Psoas muscle (tissue), 7 donors: ENCODE measurements at regions not wholly inside any gene's neighbourhood (a gene's known extent, or its start where the extent isn't known, plus 50 kb on each side); places are given as distances from the start of the nearest gene placed in this dataset.

ENCODE experiments used
- ATAC-seq, 4 donors: fragments of 200-7000 bp; cut with Tn5 transposase; one replicate each; pipeline ENCODE4 v1.9.1; 2020; ENCODE audit warnings: moderate library complexity in 3 of 4, mild to moderate bottlenecking in 2 of 4
- DNase-seq, 2 donors: peaks; one replicate each; pipeline ENCODE4 v3.0.0-alpha.2; 2020
- H3K27ac ChIP-seq: fragments of 200-600 bp; one replicate; pipeline ENCODE4 v1.8.0; 2022
- H3K27me3 ChIP-seq, 3 donors: fragments of 200-600 bp in 1 of 3; one replicate each; pipeline versions ENCODE4 v1.6.1 to v1.8.0; 2013 to 2022; ENCODE audit warnings: low read length in 2 of 3, mild to moderate bottlenecking in 2 of 3, moderate library complexity in 1 of 3; ENCODE audit not compliant: insufficient read depth in 3 of 3
- H3K36me3 ChIP-seq, 2 donors: fragments of 200-600 bp in 1 of 2; one replicate each; pipeline versions ENCODE4 v1.6.1 to v1.8.0; 2013 to 2022; ENCODE audit warnings: low read depth in 1 of 2, mild to moderate bottlenecking in 1 of 2, moderate library complexity in 1 of 2; ENCODE audit not compliant: insufficient read depth in 1 of 2
- H3K4me1 ChIP-seq: fragments of 200-600 bp; one replicate; pipeline ENCODE4 v1.8.0; 2022
- H3K4me3 ChIP-seq: fragments of 200-600 bp; one replicate; pipeline ENCODE4 v1.8.0; 2022; ENCODE audit warnings: mild to moderate bottlenecking
- H3K9me3 ChIP-seq: fragments of 200-600 bp; one replicate; pipeline ENCODE4 v1.8.0; 2022
- CTCF ChIP-seq: fragments of 200-600 bp; IDR thresholded peaks from one replicate; pipeline ENCODE4 v1.8.0; 2022; ENCODE audit warnings: antibody characterized with exemption
- WGBS, 3 donors: extraction: QIAGEN DNeasy Blood & Tissue Kit; methylation state at CpG; one replicate each; pipeline versions ENCODE4 v1.1.6 to v1.1.7; 2013; 5-methylcytosine and 5-hydroxymethylcytosine counted together
- intact Hi-C, 2 donors: fragments of 100-400 bp; cut with DNase I; formaldehyde crosslinking; loops; one replicate each; pipeline versions ENCODE4 v1.11.0 to v1.14.2; 2022
- donor health status: healthy with polysubstance abuse.
- donor health status: DM: no; HTN: no; CAD: no; lungs with moderate emphysema.
- donor health status: Bipolar disorder and iron deficiency.
- donor health status: healthy.
- donor health status: DM: yes; HTN: yes; CAD: no.
- donor health status: DM: no; HTN: no; CAD: no.
- donor health status: DM: yes; HTN: yes; CAD: no.

GRCh38 chr2:12109363-12110017 lies 363.1 kb downstream of the LPIN1 start:
- WGBS, 3 donors = 79 to 88% (median 88%) methylated on average over 4 of the region's 4 CpGs
- ATAC-seq (no peak), DNase-seq (no peak)
- no peak overlapping the region for H3K27ac ChIP-seq
- intact Hi-C loops = no loop called here
- no peaks in the 10 kb centered on the region for H3K9me3 ChIP-seq
- no peaks in the 10 kb centered on the region for H3K27me3 ChIP-seq
- no peaks in the 10 kb centered on the region for H3K36me3 ChIP-seq
- H3K4me3 ChIP-seq = no peak overlapping the region
- no peak for TF ChIP-seq CTCF
- no peaks in the 10 kb centered on the region for H3K4me1 ChIP-seq

DNA sequence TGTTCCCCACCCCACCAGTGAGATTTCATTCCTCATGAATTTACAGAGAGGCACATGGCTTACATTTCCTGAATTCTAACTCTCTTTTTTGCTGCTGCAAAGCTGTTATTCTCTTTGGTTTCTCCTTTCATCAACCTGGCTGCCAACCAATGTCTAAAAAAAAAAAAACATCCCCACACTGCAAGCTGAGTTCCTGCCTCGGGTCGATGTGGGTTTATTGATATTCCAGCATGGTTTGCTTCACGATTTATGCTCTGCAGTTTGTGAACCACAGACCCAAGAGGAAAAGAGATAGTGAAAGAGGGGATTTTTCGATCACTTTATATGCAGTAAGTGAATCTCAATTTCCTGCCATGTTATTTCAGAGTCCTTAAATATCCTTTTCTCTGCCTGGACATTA lies 363.6 kb downstream of the LPIN1 start:
- Histone ChIP-seq H3K36me3 (no peaks in the 10 kb centered on the region), H3K4me3 (no peak overlapping the region), H3K9me3 (no peaks in the 10 kb centered on the region), H3K4me1 (no peaks in the 10 kb centered on the region), H3K27me3 (no peaks in the 10 kb centered on the region), H3K27ac (no peak overlapping the region)
- 21 to 29% (median 27%) methylated on average over 4 of the region's 4 CpGs for WGBS, 3 donors
- no peak for TF ChIP-seq CTCF
- intact Hi-C loops = no loop called here
- ATAC-seq = no peak
- DNase-seq = no peak

DNA sequence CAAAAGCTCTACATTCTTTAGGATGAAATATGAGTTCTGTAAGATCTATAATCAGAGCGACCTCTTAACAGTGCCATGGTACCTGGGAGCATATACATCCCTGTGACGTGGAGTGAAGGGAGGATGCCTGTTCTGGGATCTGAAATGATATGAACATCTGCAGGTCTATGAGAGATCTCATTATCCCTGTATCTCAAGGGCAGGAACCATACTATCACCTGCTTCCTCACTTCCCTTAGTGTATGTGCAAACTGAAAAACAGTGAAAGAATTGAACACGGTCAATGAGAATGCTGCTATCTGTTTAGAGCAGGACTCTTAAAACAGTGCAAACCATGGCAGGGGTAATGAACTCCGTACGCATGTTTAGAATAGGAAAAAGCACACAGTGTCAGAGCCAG lies 364.0 kb downstream of the LPIN1 start:
- H3K27me3 ChIP-seq = no peaks in the 10 kb centered on the region
- no peaks in the 10 kb centered on the region for H3K36me3 ChIP-seq
- 82 to 90% (median 87%) methylated on average over 5 of the region's 5 CpGs for WGBS, 3 donors
- ATAC-seq (no peak), DNase-seq (no peak)
- intact Hi-C loops = no loop called here
- H3K9me3 ChIP-seq = no peaks in the 10 kb centered on the region
- H3K4me1 ChIP-seq = no peaks in the 10 kb centered on the region
- H3K4me3 ChIP-seq = no peak overlapping the region
- H3K27ac ChIP-seq = no peak overlapping the region
- TF ChIP-seq CTCF = no peak

- no peak overlapping the region for H3K4me3 ChIP-seq
- ATAC-seq = no peak
- no peaks in the 10 kb centered on the region for H3K9me3 ChIP-seq
- intact Hi-C loops = no loop called here
- no peak for TF ChIP-seq CTCF
- H3K27me3 ChIP-seq = no peaks in the 10 kb centered on the region
- H3K36me3 ChIP-seq = no peaks in the 10 kb centered on the region
- no peak for DNase-seq
- WGBS, 3 donors = 75 to 91% (median 89%) methylated on average over 1 of the region's 1 CpG
- H3K27ac ChIP-seq = no peak overlapping the region
- no peaks in the 10 kb centered on the region for H3K4me1 ChIP-seq
Observed at GRCh38 chr2:12113412-12113811, 367.0 kb downstream of the LPIN1 start.

DNA sequence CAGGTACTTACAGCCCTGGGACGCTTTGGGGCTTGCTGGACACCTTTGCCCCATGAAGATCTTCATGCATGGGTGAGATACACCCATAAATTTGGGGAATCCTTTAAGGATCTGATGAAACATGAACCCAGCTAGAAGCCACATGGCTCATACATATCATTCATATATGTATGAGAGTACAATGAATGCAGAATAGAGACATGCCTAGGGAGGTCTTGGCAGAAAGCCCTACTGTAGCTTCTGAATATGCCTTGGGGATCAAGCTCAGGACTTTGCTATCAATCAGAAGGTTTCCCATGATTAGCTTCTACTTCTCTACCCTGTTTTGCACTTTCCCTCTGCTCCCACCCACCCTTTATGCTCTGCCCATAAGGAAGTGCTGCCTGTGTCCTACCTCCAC lies 368.4 kb downstream of the LPIN1 start:
- H3K27ac ChIP-seq = no peak overlapping the region
- intact Hi-C loops = no loop called here
- H3K36me3 ChIP-seq = no peaks in the 10 kb centered on the region
- no peak overlapping the region for H3K4me3 ChIP-seq
- H3K9me3 ChIP-seq = no peaks in the 10 kb centered on the region
- ATAC-seq (no peak), DNase-seq (no peak)
- no peak for TF ChIP-seq CTCF
- no peaks in the 10 kb centered on the region for H3K27me3 ChIP-seq
- H3K4me1 ChIP-seq = no peaks in the 10 kb centered on the region
- 0 to 55% (median 50%) methylated on average over 1 of the region's 1 CpG for WGBS, 3 donors
